Activated T-cell treated with anti-CD3 and anti-CD28 coated beads for 48 hours (primary cell): ENCODE measurements at regions not wholly inside any gene's neighbourhood (a gene's known extent, or its start where the extent isn't known, plus 50 kb on each side); places are given as distances from the start of the nearest gene placed in this dataset.

ENCODE experiments used
- DNase-seq: peaks from one replicate; pipeline ENCODE4 v3.0.0-alpha.2; 2020; ENCODE audit warnings: low read depth

- DNase-seq = no peak
Observed at GRCh38 chr3:71847794-71848193, 62.8 kb upstream of the PROK2 start.

- no peak for DNase-seq
Observed at GRCh38 chr3:71846185-71846584, 61.2 kb upstream of the PROK2 start.

- DNase-seq = no peak
Observed at GRCh38 chr3:71843071-71843470, 58.1 kb upstream of the PROK2 start.

- no peak for DNase-seq
Observed at GRCh38 chr3:71838406-71838805, 53.5 kb upstream of the PROK2 start.
